Natural killer cell (primary cell): ENCODE measurements at regions not wholly inside any gene's neighbourhood (a gene's known extent, or its start where the extent isn't known, plus 50 kb on each side); places are given as distances from the start of the nearest gene placed in this dataset.
"Not testable (repeated sequence)": the region's sequence is repeated elsewhere in the genome, so short reads cannot be mapped to it uniquely, and the experiment has no call there.

ENCODE experiments used
- ATAC-seq, 3 donors: fragments of 150-1000 bp in 2 of 3; fragments of 200-7000 bp in 1 of 3; cut with Tn5 transposase; 1 replicate in 1 of 3; 2 replicates in 2 of 3; pipeline ENCODE4 v1.10.0; 2021; ENCODE audit warnings: mild to moderate bottlenecking in 2 of 3, moderate library complexity in 2 of 3
- DNase-seq, 2 donors: peaks; one replicate each; pipeline versions ENCODE4 v3.0.0 to v3.0.0-alpha.2; 2013 to 2021; ENCODE audit warnings: mixed read lengths in 1 of 2
- H3K27ac ChIP-seq: one replicate; pipeline ENCODE4 v1.5.1; 2013; ENCODE audit warnings: mild to moderate bottlenecking, low read length
- H3K27me3 ChIP-seq: one replicate; pipeline ENCODE4 v1.6.1; 2013; ENCODE audit warnings: low read length; ENCODE audit not compliant: control insufficient read depth, insufficient read depth
- H3K36me3 ChIP-seq: one replicate; pipeline ENCODE4 v1.6.1; 2013; ENCODE audit warnings: low read length; ENCODE audit not compliant: control insufficient read depth, insufficient read depth
- H3K4me1 ChIP-seq: one replicate; pipeline ENCODE4 v1.6.1; 2013; ENCODE audit warnings: low read length; ENCODE audit not compliant: control insufficient read depth, insufficient read depth
- H3K4me3 ChIP-seq: one replicate; pipeline ENCODE4 v1.5.1; 2013; ENCODE audit warnings: low read length
- H3K9me3 ChIP-seq: one replicate; pipeline ENCODE4 v1.6.1; 2013; ENCODE audit warnings: low read length; ENCODE audit not compliant: control insufficient read depth, insufficient read depth
- H3K27ac Mint-ChIP-seq, 2 donors: one replicate each; pipeline ENCODE4 v1.8.0; 2022; ENCODE audit warnings: mild to moderate bottlenecking in 2 of 2, mixed read lengths in 2 of 2, moderate library complexity in 1 of 2
- H3K27me3 Mint-ChIP-seq, 2 donors: one replicate each; pipeline ENCODE4 v1.8.0; 2022; ENCODE audit warnings: low read depth in 2 of 2, mixed read lengths in 2 of 2
- H3K36me3 Mint-ChIP-seq: one replicate; pipeline ENCODE4 v1.8.0; 2022; ENCODE audit warnings: mixed read lengths
- H3K4me1 Mint-ChIP-seq, 2 donors: one replicate each; pipeline ENCODE4 v1.8.0; 2022; ENCODE audit warnings: mixed read lengths in 2 of 2
- H3K4me3 Mint-ChIP-seq: one replicate; pipeline ENCODE4 v1.8.0; 2022; ENCODE audit warnings: mild to moderate bottlenecking, moderate library complexity, mixed read lengths
- H3K9me3 Mint-ChIP-seq, 2 donors: one replicate each; pipeline ENCODE4 v1.8.0; 2022; ENCODE audit warnings: mixed read lengths in 2 of 2
- WGBS: methylation state at CpG from one replicate; pipeline ENCODE4 v1.1.7; 2013; ENCODE audit warnings: missing lambda C conversion rate; ENCODE audit not compliant: insufficient coverage; 5-methylcytosine and 5-hydroxymethylcytosine counted together
- intact Hi-C: fragments of 100-400 bp; cut with micrococcal nuclease; formaldehyde crosslinking; loops from one replicate; pipeline ENCODE4 v1.14.2; 2022
- TF ChIP-seq, protein P1 (sequence below): fragments of 200-600 bp; IDR thresholded peaks from one replicate; pipeline ENCODE4 v1.8.0; 2022; ENCODE audit warnings: antibody characterized with exemption

DNA sequence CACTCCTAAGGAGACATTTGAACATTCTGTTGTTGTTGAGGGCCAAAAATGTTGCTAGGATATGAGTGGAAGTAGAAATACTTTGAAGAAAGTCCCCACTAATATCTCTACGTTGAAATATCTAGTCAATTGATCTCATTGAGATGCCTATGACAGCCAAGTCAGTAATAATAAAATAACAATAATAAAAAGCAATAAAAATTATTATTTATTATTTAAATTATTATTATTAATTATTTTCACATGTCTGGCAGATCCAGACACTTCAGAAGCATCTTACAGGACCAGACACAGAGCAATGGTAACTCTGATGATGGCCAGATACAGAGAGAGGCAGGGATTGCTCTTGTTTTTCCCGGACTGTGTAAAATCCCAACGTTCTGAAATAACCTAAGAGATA is 143.5 kb upstream of the PALMD start:
- TF ChIP-seq, protein P1, sequence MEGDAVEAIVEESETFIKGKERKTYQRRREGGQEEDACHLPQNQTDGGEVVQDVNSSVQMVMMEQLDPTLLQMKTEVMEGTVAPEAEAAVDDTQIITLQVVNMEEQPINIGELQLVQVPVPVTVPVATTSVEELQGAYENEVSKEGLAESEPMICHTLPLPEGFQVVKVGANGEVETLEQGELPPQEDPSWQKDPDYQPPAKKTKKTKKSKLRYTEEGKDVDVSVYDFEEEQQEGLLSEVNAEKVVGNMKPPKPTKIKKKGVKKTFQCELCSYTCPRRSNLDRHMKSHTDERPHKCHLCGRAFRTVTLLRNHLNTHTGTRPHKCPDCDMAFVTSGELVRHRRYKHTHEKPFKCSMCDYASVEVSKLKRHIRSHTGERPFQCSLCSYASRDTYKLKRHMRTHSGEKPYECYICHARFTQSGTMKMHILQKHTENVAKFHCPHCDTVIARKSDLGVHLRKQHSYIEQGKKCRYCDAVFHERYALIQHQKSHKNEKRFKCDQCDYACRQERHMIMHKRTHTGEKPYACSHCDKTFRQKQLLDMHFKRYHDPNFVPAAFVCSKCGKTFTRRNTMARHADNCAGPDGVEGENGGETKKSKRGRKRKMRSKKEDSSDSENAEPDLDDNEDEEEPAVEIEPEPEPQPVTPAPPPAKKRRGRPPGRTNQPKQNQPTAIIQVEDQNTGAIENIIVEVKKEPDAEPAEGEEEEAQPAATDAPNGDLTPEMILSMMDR = no peak
- intact Hi-C loops = no loop called here
- no peak overlapping the region for H3K27ac ChIP-seq
- no peak overlapping the region for H3K4me3 ChIP-seq
- H3K27ac Mint-ChIP-seq = no peak overlapping the region
- no peak overlapping the region for H3K4me3 Mint-ChIP-seq
- H3K36me3 Mint-ChIP-seq = no peaks in the 10 kb centered on the region
- DNase-seq (no peak), ATAC-seq (no peak)
- no peaks in the 10 kb centered on the region for H3K4me1 Mint-ChIP-seq
- no peaks in the 10 kb centered on the region for H3K36me3 ChIP-seq
- H3K9me3 Mint-ChIP-seq = peaks cover 0 to 2% of the 10 kb centered on the region in 2 donors
- H3K4me1 ChIP-seq = no peaks in the 10 kb centered on the region
- WGBS = 96% methylated on average over 2 of the region's 3 CpGs
- H3K27me3 ChIP-seq = no peaks in the 10 kb centered on the region
- no peaks in the 10 kb centered on the region for H3K27me3 Mint-ChIP-seq
- H3K9me3 ChIP-seq = no peaks in the 10 kb centered on the region

DNA sequence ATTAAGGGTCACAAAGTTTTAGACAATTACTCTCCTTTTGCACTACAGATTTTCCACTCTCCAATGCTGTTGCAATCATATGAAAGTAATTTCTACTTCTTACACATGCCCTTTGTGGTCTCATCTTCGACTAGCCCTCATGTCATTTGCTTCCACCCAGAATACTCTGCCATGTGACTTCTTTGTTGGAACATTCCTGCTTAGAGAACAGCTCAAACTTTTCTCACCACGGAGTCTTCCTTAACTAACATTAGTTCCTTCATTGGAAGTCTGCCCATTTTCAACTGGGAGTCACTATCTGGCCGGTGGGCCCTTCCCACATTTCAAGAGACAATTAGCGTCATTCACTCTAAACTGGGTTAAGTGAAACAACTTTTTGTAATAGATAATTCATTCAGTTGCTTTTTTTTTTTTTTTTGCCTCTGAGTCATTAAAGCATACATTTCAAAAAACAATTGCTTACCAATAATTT is 142.6 kb upstream of the PALMD start:
- Mint-ChIP-seq H3K4me3 (no peak overlapping the region), H3K36me3 (no peaks in the 10 kb centered on the region), H3K4me1 (no peaks in the 10 kb centered on the region), H3K27ac (no peak overlapping the region), H3K27me3 (no peaks in the 10 kb centered on the region), H3K9me3 (peaks cover 0 to 2% of the 10 kb centered on the region in 2 donors)
- H3K4me1 ChIP-seq = no peaks in the 10 kb centered on the region
- no peak overlapping the region for H3K4me3 ChIP-seq
- intact Hi-C loops = no loop called here
- ATAC-seq = no peak
- no peaks in the 10 kb centered on the region for H3K36me3 ChIP-seq
- no peak for DNase-seq
- TF ChIP-seq, protein P1 = no peak
- 77% methylated on average over 3 of the region's 4 CpGs for WGBS
- H3K27ac ChIP-seq = no peak overlapping the region
- no peaks in the 10 kb centered on the region for H3K27me3 ChIP-seq
- no peaks in the 10 kb centered on the region for H3K9me3 ChIP-seq

DNA sequence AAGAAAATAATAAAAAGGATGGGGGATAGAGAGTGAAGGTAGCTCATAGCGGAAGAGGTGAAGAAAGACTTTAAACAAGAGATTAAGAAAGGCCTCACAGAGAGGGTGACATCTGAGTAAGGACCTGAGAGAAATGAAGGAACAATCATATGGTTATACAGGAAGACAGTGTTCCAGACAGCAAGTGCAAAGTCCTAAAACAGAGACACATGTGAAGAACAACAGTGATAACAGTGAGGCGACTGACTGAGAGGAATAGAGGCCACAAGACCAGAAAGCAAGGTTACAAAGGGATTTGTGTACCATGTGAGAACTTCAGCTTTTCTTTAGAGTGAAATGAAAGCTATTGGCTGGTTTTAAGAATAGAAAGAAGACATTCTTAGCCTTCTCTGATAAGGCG is 141.6 kb upstream of the PALMD start:
- Mint-ChIP-seq H3K36me3 (no peaks in the 10 kb centered on the region), H3K27ac (no peak overlapping the region), H3K9me3 (peaks cover 0 to 2% of the 10 kb centered on the region in 2 donors), H3K27me3 (no peaks in the 10 kb centered on the region), H3K4me1 (no peaks in the 10 kb centered on the region), H3K4me3 (no peak overlapping the region)
- intact Hi-C loops = no loop called here
- Histone ChIP-seq H3K4me3 (no peak overlapping the region), H3K9me3 (no peaks in the 10 kb centered on the region), H3K27me3 (no peaks in the 10 kb centered on the region), H3K36me3 (no peaks in the 10 kb centered on the region), H3K4me1 (no peaks in the 10 kb centered on the region), H3K27ac (no peak overlapping the region)
- no peak for DNase-seq
- 90% methylated on average over 3 of the region's 3 CpGs for WGBS
- no peak for ATAC-seq
- TF ChIP-seq, protein P1 = no peak

DNA sequence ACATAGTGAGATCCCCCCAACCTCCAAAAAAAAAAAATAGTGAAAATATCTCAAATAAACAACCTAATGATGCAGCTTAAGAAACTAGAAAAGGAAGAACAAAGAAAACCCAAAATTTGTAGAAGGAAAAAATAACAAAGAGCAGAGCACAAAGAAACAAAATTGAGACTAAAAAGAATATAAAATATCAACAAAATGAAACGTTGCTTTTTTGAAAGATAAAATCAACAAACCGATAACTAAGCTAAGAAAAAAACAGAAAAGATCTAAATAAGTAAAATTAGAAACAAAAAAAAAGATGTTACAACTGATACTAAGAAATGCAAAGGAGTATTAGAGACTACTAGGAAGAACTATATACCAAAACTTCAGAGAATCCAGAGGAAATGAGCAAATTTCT is 139.3 kb upstream of the PALMD start:
- Histone ChIP-seq H3K36me3 (no peaks in the 10 kb centered on the region), H3K4me1 (no peaks in the 10 kb centered on the region), H3K27ac (no peak overlapping the region), H3K4me3 (no peak overlapping the region), H3K27me3 (no peaks in the 10 kb centered on the region), H3K9me3 (no peaks in the 10 kb centered on the region)
- DNase-seq (no peak), ATAC-seq (no peak)
- WGBS = no CpG with 5 or more reads among the region's 2 CpGs
- Mint-ChIP-seq H3K36me3 (no peaks in the 10 kb centered on the region), H3K9me3 (peaks cover 2% of the 10 kb centered on the region in 2 donors), H3K27ac (no peak overlapping the region), H3K4me3 (no peak overlapping the region), H3K4me1 (no peaks in the 10 kb centered on the region), H3K27me3 (no peaks in the 10 kb centered on the region)
- intact Hi-C loops = no loop called here
- TF ChIP-seq, protein P1 = no peak

DNA sequence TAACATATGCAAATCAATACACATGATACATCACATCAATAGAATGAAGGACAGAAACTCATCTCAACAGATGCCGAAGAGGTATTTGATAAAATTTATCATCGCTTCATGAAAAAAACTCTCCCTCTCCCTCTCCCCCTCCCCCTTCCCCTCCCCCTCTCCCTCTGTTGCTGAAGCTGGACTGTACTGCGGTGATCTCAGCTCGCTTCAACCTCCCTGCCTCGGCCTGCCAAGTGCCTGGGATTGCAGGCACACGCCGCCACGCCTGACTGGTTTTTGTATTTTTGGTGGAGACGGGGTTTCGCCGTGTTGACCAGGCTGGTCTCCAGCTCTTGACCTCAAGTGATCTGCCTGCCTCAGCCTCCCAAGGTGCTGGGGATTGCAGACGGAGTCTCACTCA is 138.5 kb upstream of the PALMD start:
- H3K27ac ChIP-seq, H3K4me3 Mint-ChIP-seq, H3K4me1 ChIP-seq, intact Hi-C loops, H3K36me3 ChIP-seq, H3K4me1 Mint-ChIP-seq, H3K27me3 Mint-ChIP-seq, H3K36me3 Mint-ChIP-seq, H3K4me3 ChIP-seq, H3K9me3 Mint-ChIP-seq, H3K9me3 ChIP-seq, DNase-seq, H3K27ac Mint-ChIP-seq, ATAC-seq, H3K27me3 ChIP-seq: not testable (repeated sequence)
- 95% methylated on average over 9 of the region's 12 CpGs for WGBS
